ENCODE measurements at regions not wholly inside any gene's neighbourhood (a gene's known extent, or its start where the extent isn't known, plus 50 kb on each side); places are given as distances from the start of the nearest gene placed in this dataset.

- DNase-seq (ENCODE audit: low spot score) (no peak), ATAC-seq (ENCODE audit: insufficient number of reproducible peaks, low FRiP score, low read depth) (no peak)
- no peaks in the 10 kb centered on the region for H3K4me1 ChIP-seq (ENCODE audit: control insufficient read depth in 1 of 2, low read depth in 2 of 2)
- no peaks in the 10 kb centered on the region for H3K27me3 ChIP-seq (replicated peaks; ENCODE audit: insufficient read depth)
- H3K4me3 ChIP-seq: no peak overlapping the region
- no peaks in the 10 kb centered on the region for H3K36me3 ChIP-seq
- no peaks in the 10 kb centered on the region for H3K9me3 ChIP-seq
- no peak overlapping the region for H3K27ac ChIP-seq
- no peak for TF ChIP-seq CTCF (IDR thresholded peaks at IDR 0.05)
These were observed 69.7 kb downstream of the PPP1R2C start for GRCh38 chrX:42708222-42708621.

DNA sequence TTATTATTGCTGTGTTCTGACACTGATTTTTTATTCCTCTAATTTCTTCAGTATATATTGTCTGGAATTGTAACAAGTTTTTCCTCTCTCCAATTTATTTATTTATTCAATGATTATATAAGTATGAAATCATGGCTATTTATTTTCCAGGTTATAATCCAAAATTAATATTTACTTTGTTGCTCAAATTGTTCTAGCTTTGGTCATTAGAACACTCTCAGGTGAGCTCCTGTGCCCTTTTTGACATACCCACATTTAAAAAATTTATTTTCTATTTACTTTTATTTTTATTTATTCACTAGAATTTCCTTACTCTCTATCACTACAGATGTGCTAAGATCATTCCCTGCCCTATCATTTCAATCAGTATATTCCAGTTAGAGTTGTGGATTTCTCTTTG is 70.2 kb downstream of the PPP1R2C start:
- no peak for TF ChIP-seq CTCF (IDR thresholded peaks at IDR 0.05)
- Histone ChIP-seq H3K4me3 (no peak overlapping the region), H3K4me1 (ENCODE audit: control insufficient read depth in 1 of 2, low read depth in 2 of 2) (no peaks in the 10 kb centered on the region), H3K9me3 (no peaks in the 10 kb centered on the region), H3K36me3 (no peaks in the 10 kb centered on the region), H3K27ac (no peak overlapping the region), H3K27me3 (replicated peaks; ENCODE audit: insufficient read depth) (no peaks in the 10 kb centered on the region)
- DNase-seq (ENCODE audit: low spot score): no peak
- ATAC-seq (ENCODE audit: insufficient number of reproducible peaks, low FRiP score, low read depth): no peak

DNA sequence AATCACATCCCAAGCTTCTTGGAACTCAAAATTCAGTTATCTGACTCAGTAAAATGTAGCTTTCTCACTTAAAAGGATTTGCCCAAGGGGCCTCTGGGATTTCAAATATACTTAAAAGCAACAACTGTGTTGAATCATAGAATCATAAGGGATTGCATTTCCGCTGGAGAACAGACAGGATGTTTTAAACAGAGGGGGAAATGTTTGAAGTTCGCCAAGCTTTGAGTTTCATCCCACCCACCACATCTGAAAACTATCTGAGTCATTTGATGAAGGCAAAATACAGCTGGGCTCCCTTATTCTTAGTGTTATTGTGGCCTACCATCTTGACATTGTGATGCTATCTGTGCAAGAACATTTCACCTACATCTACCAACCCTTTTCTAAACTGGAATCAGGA is 73.5 kb downstream of the PPP1R2C start:
- DNase-seq (ENCODE audit: low spot score): no peak
- Histone ChIP-seq H3K36me3 (no peaks in the 10 kb centered on the region), H3K9me3 (no peaks in the 10 kb centered on the region), H3K27me3 (replicated peaks; ENCODE audit: insufficient read depth) (no peaks in the 10 kb centered on the region), H3K27ac (no peak overlapping the region), H3K4me3 (no peak overlapping the region), H3K4me1 (ENCODE audit: control insufficient read depth in 1 of 2, low read depth in 2 of 2) (no peaks in the 10 kb centered on the region)
- ATAC-seq (ENCODE audit: insufficient number of reproducible peaks, low FRiP score, low read depth): no peak
- TF ChIP-seq CTCF (IDR thresholded peaks at IDR 0.05): no peak

- DNase-seq (ENCODE audit: low spot score): no peak
- H3K27me3 ChIP-seq (replicated peaks; ENCODE audit: insufficient read depth): no peaks in the 10 kb centered on the region
- ATAC-seq (ENCODE audit: insufficient number of reproducible peaks, low FRiP score, low read depth): no peak
- no peak for TF ChIP-seq CTCF (IDR thresholded peaks at IDR 0.05)
- no peaks in the 10 kb centered on the region for H3K36me3 ChIP-seq
- no peaks in the 10 kb centered on the region for H3K4me1 ChIP-seq (ENCODE audit: control insufficient read depth in 1 of 2, low read depth in 2 of 2)
- no peak overlapping the region for H3K4me3 ChIP-seq
- no peaks in the 10 kb centered on the region for H3K9me3 ChIP-seq
- no peak overlapping the region for H3K27ac ChIP-seq
These were observed 80.4 kb downstream of the PPP1R2C start for GRCh38 chrX:42697544-42697943.

GRCh38 chrX:42696536-42697124 is 81.3 kb downstream of the PPP1R2C start:
- Histone ChIP-seq H3K4me1 (ENCODE audit: control insufficient read depth in 1 of 2, low read depth in 2 of 2) (no peaks in the 10 kb centered on the region), H3K9me3 (no peaks in the 10 kb centered on the region), H3K4me3 (no peak overlapping the region), H3K36me3 (no peaks in the 10 kb centered on the region), H3K27me3 (replicated peaks; ENCODE audit: insufficient read depth) (no peaks in the 10 kb centered on the region), H3K27ac (no peak overlapping the region)
- no peak for TF ChIP-seq CTCF (IDR thresholded peaks at IDR 0.05)
- ATAC-seq (ENCODE audit: insufficient number of reproducible peaks, low FRiP score, low read depth) (no peak), DNase-seq (ENCODE audit: low spot score) (no peak)
